ENCODE measurements at regions not wholly inside any gene's neighbourhood (a gene's known extent, or its start where the extent isn't known, plus 50 kb on each side); places are given as distances from the start of the nearest gene placed in this dataset.
A peak's percentile ranks its signal among the peaks of the same experiment; 100 is the strongest.

DNA sequence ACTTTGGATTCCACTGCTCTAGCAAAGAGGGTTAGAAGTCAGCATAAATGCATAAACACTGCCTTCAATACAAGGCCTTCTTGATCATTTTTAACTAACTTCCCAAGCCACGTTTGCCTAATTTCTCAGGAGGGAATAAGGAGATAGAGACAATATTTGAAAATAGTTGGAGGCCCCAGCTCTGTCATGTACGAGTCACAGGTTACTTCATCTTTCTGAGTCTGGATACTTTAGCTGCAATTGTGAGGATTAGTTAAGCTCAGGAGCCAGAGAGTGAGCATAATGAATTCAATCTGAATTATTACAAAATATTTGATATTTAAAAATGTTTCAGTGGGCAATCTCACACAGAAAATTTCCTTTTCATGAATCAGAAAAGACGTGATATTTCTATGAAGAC is 298.9 kb downstream of the SHOX2 start:
- DNase-seq (ENCODE audit: low read depth) = peak; percentile 24

- DNase-seq (ENCODE audit: low read depth) = no peak
These were observed 300.7 kb downstream of the SHOX2 start for GRCh38 chr3:157805538-157805937.

- no peak for DNase-seq (ENCODE audit: low read depth)
These were observed 291.6 kb upstream of the VEPH1 start for GRCh38 chr3:157794771-157795170.

DNA sequence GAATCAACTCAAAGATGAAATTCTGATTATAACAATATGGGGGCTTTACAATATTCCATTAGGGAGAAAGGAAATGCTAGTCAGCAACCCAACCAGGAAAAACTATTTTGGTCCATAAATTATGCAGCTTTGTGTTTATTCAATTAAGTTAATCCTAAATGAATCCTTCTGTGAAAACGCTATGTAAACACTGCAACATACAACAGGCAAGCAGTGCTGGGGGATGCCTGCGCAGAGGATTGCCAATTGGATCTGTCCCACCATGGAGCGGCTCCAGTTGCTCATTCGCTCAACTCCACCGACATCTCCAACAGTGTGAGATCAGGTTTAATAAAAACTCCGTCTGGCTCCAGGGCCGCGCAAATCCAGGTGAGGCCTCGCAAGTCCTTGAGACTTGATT is 290.5 kb upstream of the VEPH1 start:
- no peak for DNase-seq (ENCODE audit: low read depth)

- no peak for DNase-seq (ENCODE audit: low read depth)
These were observed 285.9 kb upstream of the VEPH1 start for GRCh38 chr3:157789162-157789561.

- no peak for DNase-seq (ENCODE audit: low read depth)
These were observed 283.4 kb upstream of the VEPH1 start for GRCh38 chr3:157786618-157787017.

GRCh38 chr3:157786211-157786610 is 283.0 kb upstream of the VEPH1 start:
- DNase-seq (ENCODE audit: low read depth) = peak; percentile 76

DNA sequence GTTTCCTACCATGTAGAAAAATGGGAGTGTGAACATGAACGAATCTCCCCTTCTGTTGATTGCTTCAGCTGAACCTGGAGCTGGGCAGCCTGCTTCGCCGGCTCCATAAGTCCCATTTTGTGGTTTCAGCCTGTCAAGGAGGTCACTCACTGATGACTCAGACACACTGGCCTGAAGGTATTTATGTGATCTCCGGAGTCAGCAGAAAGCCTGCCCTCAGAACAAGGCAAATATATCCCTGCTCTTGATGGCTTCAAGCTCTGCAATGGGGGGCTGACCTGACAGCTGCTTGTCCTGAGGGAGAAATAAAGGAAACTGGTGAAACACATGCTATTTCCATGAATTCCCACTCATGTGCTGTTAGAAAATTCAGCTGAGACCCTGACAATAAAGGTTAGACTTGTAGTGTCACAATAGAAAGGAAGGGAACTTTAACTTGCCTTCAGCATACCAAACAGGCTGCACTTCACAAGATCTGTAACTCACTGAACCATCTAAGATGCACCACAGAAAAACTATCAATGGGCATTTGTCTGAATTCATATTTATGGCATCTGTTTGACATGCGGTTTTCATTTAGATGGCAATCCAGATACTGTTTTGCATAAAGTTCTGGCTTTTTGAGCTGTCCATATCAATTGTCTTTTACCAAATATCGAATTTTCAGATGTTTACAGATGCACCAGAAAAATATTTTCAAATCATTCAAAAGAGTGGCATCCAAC is 282.0 kb upstream of the VEPH1 start:
- peak; percentile 74 for DNase-seq (ENCODE audit: low read depth)

GRCh38 chr3:157782236-157782635 is 279.0 kb upstream of the VEPH1 start:
- DNase-seq (ENCODE audit: low read depth) = no peak

DNA sequence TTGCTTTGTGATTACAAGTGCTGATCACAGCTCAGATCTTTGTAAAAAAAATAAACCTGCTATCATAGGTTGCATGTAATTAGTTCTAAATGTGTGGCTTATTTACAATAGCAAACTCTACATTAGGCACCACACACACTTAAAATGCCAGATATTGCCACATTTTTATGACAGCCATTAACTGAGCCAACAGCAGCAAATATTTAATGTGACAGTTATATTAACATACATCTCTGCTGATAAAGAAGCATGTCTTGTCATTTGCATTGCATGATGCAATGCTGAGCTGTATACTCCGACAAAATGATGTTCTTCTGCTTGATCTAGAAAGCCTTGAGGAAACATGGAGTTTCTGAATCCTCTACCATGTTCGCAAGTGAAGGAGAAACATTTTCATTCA is 273.6 kb upstream of the VEPH1 start:
- DNase-seq (ENCODE audit: low read depth) = no peak

- no peak for DNase-seq (ENCODE audit: low read depth)
These were observed 272.2 kb upstream of the VEPH1 start for GRCh38 chr3:157775446-157775845.

DNA sequence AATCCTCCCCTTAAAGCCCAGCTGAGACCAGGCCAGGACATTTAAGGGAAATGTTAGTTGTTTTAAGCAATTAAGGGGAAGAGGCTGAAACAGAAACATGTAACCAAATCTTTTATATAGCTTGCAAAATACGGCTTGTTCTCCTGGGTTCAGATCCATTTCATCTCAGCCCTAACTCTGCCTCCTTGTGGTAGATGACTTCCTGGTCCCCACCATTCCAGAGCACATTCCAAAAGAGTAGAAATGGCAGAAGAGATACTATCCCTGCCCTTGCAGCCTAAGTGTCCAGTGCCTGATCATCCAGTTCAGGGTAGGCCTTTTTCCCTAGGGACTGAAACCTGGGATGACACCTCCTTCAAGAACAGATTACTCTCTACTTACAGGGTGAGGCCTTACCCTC is 266.2 kb upstream of the VEPH1 start:
- DNase-seq (ENCODE audit: low read depth) = no peak

DNA sequence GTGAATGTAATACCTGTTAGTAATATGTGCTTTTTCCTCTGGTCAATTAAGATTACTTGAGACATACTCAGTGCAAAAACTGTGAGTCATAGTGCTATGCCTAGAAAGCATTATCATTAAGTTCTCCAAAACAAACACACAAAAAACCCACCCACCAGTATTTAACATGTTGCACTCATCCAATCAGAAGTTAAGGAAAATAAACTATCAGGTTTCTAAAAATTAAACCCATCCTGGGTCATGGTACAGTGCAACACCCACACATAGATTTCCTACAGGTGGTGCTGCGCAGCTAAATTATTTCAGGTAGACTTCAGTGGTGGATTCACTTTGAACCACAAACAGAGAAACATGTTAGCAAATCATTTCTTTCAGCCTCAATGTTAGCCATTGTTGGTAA is 264.4 kb upstream of the VEPH1 start:
- no peak for DNase-seq (ENCODE audit: low read depth)

DNA sequence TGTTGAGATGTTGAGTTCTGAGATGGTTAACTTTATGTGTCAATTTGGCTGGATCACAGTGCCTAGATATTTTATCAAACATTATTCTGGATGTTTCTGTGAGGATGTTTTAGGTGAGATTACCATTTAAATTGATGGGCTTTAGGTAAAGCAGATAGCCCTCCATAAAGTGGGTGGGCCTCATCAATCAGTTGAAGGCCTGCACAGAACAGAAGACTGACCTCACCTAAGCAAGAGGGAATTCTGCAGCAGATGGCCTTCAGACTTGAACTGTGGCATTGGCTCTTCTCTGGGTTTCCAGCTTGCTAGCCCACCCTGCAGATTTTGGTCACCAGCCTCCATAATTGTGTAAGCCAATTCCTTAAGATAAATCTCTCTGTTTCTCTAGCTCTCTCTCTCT is 260.4 kb upstream of the VEPH1 start:
- DNase-seq (ENCODE audit: low read depth) = no peak

DNA sequence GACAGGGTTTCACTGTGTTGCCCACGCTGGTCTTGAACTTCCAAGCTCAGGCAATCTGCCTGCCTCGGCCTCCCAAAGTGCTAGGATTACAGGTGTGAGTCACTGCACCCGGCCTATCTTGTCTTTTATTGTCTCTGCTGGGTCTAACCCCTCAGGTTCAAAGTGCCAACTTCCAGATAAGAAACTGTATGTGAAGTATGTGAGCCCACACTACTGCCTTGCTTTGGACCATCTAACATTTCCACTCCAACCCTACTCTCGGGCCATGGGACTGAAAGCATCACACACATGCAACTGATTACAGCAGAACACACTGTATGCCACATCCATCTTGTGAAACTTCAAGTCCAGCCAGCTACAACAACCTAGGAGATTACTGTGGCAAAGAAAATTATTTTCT is 256.1 kb upstream of the VEPH1 start:
- DNase-seq (ENCODE audit: low read depth) = no peak

DNA sequence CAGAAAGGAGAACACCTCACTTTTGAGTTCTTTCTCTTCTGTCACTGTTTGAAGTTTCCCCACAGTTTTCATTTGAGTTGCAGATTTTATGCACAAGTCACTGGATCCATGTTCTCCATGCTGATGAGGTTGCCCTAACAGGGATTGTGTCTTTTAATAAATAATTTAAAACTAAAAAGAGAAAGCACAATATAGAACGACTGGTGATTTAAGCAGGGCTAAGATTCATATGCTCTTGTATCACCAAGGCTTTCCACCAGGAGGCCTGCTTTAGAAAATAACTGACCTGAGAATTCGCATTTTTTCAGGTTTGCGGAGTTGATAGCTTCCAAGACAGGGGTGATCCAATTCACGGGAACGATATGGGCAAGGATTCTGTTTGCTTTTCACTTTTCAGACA is 252.0 kb upstream of the VEPH1 start:
- DNase-seq (ENCODE audit: low read depth) = no peak

- DNase-seq (ENCODE audit: low read depth) = no peak
These were observed 251.2 kb upstream of the VEPH1 start for GRCh38 chr3:157754451-157754850.

- DNase-seq (ENCODE audit: low read depth) = no peak
These were observed 250.5 kb upstream of the VEPH1 start for GRCh38 chr3:157753787-157754136.

DNA sequence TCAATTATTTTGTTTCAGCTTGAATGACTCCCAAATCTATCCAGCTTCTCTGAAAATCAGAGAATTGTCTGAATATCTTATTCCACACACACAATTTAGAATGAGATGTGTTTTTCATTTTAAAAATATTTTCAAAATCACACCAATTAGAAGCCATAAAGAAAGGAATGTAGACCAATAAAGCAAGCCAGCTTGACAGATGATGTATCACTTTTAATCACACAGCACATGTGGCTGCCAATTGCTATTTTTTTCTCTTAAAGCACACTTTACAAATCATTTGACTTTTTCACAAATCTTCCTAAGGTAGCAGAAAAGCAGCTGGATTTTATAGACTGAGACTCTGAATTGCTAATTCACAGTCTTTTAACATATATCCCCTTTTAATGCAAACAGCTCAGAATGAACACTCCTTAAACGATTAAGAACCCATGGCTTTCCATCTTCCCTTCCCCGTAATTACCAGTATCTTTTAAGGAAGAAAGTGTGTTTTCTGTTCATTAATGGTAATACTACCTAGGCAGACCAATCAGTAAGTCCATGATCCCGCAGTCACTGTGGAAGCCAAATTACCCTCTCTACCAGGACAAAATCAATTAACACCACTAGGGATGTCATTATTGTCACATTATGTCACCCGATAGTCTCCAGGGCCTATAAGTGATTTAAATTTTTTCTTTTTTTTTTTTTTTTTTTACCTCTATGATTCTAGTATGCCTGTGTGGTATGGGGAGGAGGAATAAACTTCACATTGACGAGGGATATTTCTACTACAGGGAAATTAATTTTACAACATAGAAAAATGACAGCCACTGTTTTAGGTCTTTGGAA is 250.0 kb upstream of the VEPH1 start:
- no peak for DNase-seq (ENCODE audit: low read depth)

DNA sequence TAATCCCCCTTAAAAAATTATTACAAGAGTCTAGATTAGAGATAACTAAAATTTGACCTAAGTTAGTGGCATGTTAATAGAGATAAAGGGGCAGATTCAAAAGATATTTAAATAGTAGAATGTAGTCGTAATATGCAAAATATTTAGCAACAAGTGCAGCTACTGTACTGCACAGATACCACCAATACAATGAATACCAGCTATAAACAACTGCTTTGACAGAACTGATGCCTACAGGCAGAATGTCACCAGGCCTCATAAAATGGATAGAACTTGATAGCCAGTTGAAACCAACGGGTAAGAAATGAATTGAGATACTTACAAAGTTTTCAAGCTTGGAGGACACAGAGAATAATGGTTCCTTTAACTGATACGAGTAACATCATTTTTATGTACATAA is 249.3 kb upstream of the VEPH1 start:
- DNase-seq (ENCODE audit: low read depth) = no peak

- no peak for DNase-seq (ENCODE audit: low read depth)
These were observed 248.2 kb upstream of the VEPH1 start for GRCh38 chr3:157751386-157751785.

DNA sequence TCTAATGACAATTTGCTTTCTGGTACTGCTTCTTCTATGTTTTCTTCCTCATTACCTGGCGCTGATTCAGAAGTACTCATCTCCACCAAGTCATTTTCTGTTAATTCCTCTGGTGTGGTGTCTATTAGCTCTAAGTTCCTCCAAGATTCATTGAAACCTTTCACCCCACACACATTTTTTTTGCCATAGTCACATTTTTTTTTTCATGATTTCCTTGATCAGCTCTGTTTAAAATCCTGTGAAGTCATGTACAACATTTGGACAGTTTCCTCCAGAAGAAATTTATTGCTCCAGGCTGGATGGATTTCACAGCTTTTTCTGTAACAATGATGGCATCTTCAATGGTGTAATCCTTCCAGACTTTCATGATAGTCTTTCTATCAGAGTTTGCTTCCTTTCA is 243.2 kb upstream of the VEPH1 start:
- no peak for DNase-seq (ENCODE audit: low read depth)

- no peak for DNase-seq (ENCODE audit: low read depth)
These were observed 238.4 kb upstream of the VEPH1 start for GRCh38 chr3:157741607-157742006.

DNA sequence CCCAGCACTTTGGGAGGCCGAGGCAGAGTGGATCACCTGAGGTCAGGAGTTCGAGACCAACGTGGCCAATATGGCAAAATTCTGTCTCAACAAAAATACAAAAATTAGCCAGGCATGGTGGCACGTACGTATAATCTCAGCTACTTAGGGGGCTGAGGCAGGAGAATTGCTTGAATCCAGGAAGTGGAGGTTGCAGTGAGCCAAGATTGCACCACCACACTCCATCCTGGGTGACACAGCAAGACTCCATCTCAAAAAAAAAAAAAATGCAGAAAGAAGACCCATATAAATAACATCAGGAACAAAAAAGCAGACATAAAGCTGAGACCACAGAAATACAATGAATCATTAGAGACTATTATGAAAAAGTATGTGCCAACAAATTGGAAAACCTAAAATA is 235.2 kb upstream of the VEPH1 start:
- no peak for DNase-seq (ENCODE audit: low read depth)
